ENCODE measurements at regions not wholly inside any gene's neighbourhood (a gene's known extent, or its start where the extent isn't known, plus 50 kb on each side); places are given as distances from the start of the nearest gene placed in this dataset.

- Histone ChIP-seq H3K36me3 (ENCODE audit: control insufficient read depth in 2 of 2, extremely low read depth in 1 of 2, insufficient read depth in 2 of 2, low read length in 2 of 2) (no peaks in the 10 kb centered on the region), H3K4me3 (replicated peaks in 1 of 3; ENCODE audit: insufficient read depth in 1 of 3, low read depth in 1 of 3, low read length in 3 of 3) (no peak overlapping the region), H4K20me1 (replicated peaks; ENCODE audit: control insufficient read depth, extremely low read depth, insufficient read depth, low read length) (no peaks in the 10 kb centered on the region), H3K9me1 (replicated peaks; ENCODE audit: control insufficient read depth, extremely low read depth, insufficient read depth, low read length) (no peaks in the 10 kb centered on the region), H3K27ac (ENCODE audit: insufficient read depth, low read depth, low read length) (no peak overlapping the region), H3K4me2 (ENCODE audit: insufficient read depth, low read length) (no peak overlapping the region), H3K9me3 (replicated peaks; ENCODE audit: control insufficient read depth, insufficient read depth, low read length) (no peaks in the 10 kb centered on the region), H3K4me1 (ENCODE audit: control insufficient read depth, extremely low read depth, insufficient read depth, low read length) (no peaks in the 10 kb centered on the region), H2AFZ (ENCODE audit: low read depth, low read length) (no peak overlapping the region), H3K79me2 (ENCODE audit: control insufficient read depth, insufficient read depth, low read length) (no peaks in the 10 kb centered on the region), H3K9ac (replicated peaks; ENCODE audit: extremely low read depth, insufficient read depth, low read length) (no peak overlapping the region), H3K27me3 (ENCODE audit: control insufficient read depth in 2 of 2, insufficient read depth in 2 of 2, low read length in 2 of 2) (peaks cover 0 to 1% of the 10 kb centered on the region in 2 experiments)
- no peak for TF ChIP-seq JUN (IDR thresholded peaks at IDR 0.05; ENCODE audit: borderline replicate concordance, insufficient read depth, insufficient read length, low read depth)
- no peak for TF ChIP-seq MYC (IDR thresholded peaks at IDR 0.05; ENCODE audit: low read depth, low read length)
- TF ChIP-seq CTCF (IDR thresholded peaks at IDR 0.05; ENCODE audit: extremely low read depth in 1 of 2, insufficient read depth in 1 of 2, low read depth in 1 of 2, low read length in 2 of 2) = no peak
- TF ChIP-seq EZH2 (IDR thresholded peaks at IDR 0.05; ENCODE audit: borderline replicate concordance, low read depth, low read length, severe bottlenecking) = no peak
- no peak for TF ChIP-seq GATA2 (IDR thresholded peaks at IDR 0.05; ENCODE audit: insufficient read depth, insufficient read length, low read depth, low read length)
- TF ChIP-seq, protein P1, sequence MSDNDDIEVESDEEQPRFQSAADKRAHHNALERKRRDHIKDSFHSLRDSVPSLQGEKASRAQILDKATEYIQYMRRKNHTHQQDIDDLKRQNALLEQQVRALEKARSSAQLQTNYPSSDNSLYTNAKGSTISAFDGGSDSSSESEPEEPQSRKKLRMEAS (IDR thresholded peaks at IDR 0.05; ENCODE audit: insufficient read depth, insufficient read length) = no peak
- TF ChIP-seq POLR2AphosphoS5 (IDR thresholded peaks at IDR 0.05; ENCODE audit: insufficient read depth, low read depth, low read length) = no peak
- TF ChIP-seq FOS (IDR thresholded peaks at IDR 0.05; ENCODE audit: borderline replicate concordance, insufficient read depth, low read length) = no peak
- no peak for TF ChIP-seq POLR2A (IDR thresholded peaks at IDR 0.05; ENCODE audit: low read depth, low read length)
- dilution Hi-C loops (cut with MboI; ENCODE audit: extremely low pct_ligation_motif_present, low sequenced_read_pairs) (no loop called here), intact Hi-C loops (cut with micrococcal nuclease) (no loop called here)
- ChIA-PET CTCF (no interaction called here), POLR2A (no interaction called here)
- no TSS peak for BruUV-seq (replicated peaks)
- FAIRE-seq (no peak), DNase-seq (ENCODE audit: low read depth, low spot score) (no peak)
These were observed 76.8 kb upstream of the KLHL25 start for GRCh38 chr15:85871545-85871944.

Measured in endothelial cell of umbilical vein (primary cell).